Ectodermal cell (in vitro differentiated cells): ENCODE measurements at regions not wholly inside any gene's neighbourhood (a gene's known extent, or its start where the extent isn't known, plus 50 kb on each side); places are given as distances from the start of the nearest gene placed in this dataset.

ENCODE experiments used
- H3K27ac ChIP-seq: 2 replicates; pipeline ENCODE4 v1.7.0; 2013; ENCODE audit warnings: mild to moderate bottlenecking, low read depth, low read length; ENCODE audit not compliant: insufficient read depth, poor library complexity, severe bottlenecking
- H3K27me3 ChIP-seq: 2 replicates; pipeline ENCODE4 v1.7.0; 2013; ENCODE audit warnings: mild to moderate bottlenecking, low read length; ENCODE audit not compliant: insufficient read depth, control insufficient read depth, poor library complexity, severe bottlenecking
- H3K36me3 ChIP-seq: one replicate; pipeline ENCODE4 v1.7.0; 2013; ENCODE audit warnings: low read length; ENCODE audit not compliant: control insufficient read depth, insufficient read depth
- H3K4me1 ChIP-seq: one replicate; pipeline ENCODE4 v1.7.0; 2013; ENCODE audit warnings: low read length; ENCODE audit not compliant: control insufficient read depth, insufficient read depth
- H3K4me3 ChIP-seq: 2 replicates; pipeline ENCODE4 v1.7.0; 2013; ENCODE audit warnings: low read depth, low read length, control low read depth; ENCODE audit not compliant: insufficient read depth
- H3K9me3 ChIP-seq: 2 replicates; pipeline ENCODE4 v1.7.0; 2013; ENCODE audit warnings: mild to moderate bottlenecking, low read length, moderate library complexity; ENCODE audit not compliant: control insufficient read depth
- WGBS, 2 experiments: methylation state at CpG; one replicate each; pipeline ENCODE4 v1.1.7; 2013; ENCODE audit warnings: missing lambda C conversion rate in 2 of 2; 5-methylcytosine and 5-hydroxymethylcytosine counted together

GRCh38 chr5:30103452-30104202, 1089.9 kb upstream of the CDH6 start:
- Histone ChIP-seq H3K27ac (no peak overlapping the region), H3K4me3 (no peak overlapping the region), H3K27me3 (no peaks in the 10 kb centered on the region), H3K9me3 (no peaks in the 10 kb centered on the region), H3K4me1 (no peaks in the 10 kb centered on the region), H3K36me3 (no peaks in the 10 kb centered on the region)
- WGBS, 2 experiments: 94 to 96% methylated on average over 5 to 7 of the region's 7 CpGs

DNA sequence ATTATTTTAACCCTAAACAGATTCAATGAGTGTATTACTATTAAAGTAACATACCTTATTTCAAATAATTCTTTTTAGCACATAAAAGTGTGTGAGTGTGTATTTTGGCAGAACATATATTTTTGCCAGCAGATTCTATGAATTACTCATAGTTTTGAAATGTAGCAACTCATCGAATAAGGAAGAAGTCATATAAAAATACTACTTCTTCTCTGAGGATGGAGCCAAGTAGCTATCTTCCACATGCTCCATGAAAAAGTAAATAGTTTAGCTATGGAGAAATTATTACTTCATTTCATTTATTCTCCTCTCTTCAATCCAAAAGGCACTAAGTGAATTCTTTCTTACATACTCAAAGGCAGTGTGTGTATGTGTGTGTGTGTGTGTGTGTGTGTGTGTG, 1090.4 kb upstream of the CDH6 start:
- Histone ChIP-seq H3K4me1 (no peaks in the 10 kb centered on the region), H3K27me3 (no peaks in the 10 kb centered on the region)
- WGBS, 2 experiments: 89% methylated on average over 1 of the region's 1 CpG; no CpG with 5 or more reads in 1 of the 2 experiments

DNA sequence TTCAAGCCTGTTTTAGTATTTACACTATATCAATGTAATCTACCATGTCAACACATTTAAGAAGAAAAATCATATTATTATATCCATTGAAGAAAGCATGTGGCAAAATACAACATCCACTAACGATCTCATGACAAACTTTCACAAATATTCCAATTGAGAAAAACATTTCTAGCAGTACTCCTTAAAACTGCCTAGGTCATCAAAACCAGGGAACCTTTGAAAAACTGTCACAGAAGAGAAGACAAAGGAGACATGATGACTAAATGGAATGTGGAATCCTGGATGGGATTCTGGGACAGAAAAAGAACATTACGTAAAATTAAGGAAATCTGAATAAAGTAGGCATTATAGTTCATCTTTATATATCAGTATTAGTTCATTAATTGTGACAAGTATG, 1091.3 kb upstream of the CDH6 start:
- Histone ChIP-seq H3K4me1 (no peaks in the 10 kb centered on the region), H3K9me3 (no peaks in the 10 kb centered on the region), H3K36me3 (no peaks in the 10 kb centered on the region), H3K4me3 (no peak overlapping the region), H3K27ac (no peak overlapping the region), H3K27me3 (no peaks in the 10 kb centered on the region)
- WGBS, 2 experiments: 75 to 78% methylated on average over 1 to 2 of the region's 2 CpGs

More for the DNA sequence above, 1090.4 kb upstream of the CDH6 start:
- no peaks in the 10 kb centered on the region for H3K9me3 ChIP-seq
- H3K4me3 ChIP-seq: no peak overlapping the region
- H3K27ac ChIP-seq: no peak overlapping the region
- no peaks in the 10 kb centered on the region for H3K36me3 ChIP-seq

DNA sequence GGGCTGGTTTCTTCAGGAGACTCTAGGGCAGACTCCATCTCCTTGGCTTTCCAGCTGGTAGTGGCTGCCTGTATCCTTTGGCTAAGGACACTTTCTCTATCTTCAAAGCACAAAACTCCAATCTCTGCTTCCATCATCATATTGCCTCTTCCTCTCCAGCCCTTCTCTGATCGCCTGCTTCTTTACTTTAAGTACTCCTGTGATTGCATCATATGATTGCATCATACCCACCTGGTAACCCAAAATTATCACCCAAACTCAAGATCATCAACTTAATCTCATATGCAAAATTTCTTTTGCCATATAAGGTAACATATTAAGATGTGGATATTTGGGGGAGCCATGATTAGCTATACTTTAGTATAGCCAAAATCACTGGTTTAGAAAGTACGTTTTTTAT, 1092.6 kb upstream of the CDH6 start:
- WGBS, 2 experiments: 95 to 100% methylated on average over 2 of the region's 2 CpGs
- Histone ChIP-seq H3K27me3 (no peaks in the 10 kb centered on the region), H3K9me3 (no peaks in the 10 kb centered on the region), H3K4me3 (no peak overlapping the region), H3K36me3 (no peaks in the 10 kb centered on the region), H3K4me1 (no peaks in the 10 kb centered on the region), H3K27ac (no peak overlapping the region)

DNA sequence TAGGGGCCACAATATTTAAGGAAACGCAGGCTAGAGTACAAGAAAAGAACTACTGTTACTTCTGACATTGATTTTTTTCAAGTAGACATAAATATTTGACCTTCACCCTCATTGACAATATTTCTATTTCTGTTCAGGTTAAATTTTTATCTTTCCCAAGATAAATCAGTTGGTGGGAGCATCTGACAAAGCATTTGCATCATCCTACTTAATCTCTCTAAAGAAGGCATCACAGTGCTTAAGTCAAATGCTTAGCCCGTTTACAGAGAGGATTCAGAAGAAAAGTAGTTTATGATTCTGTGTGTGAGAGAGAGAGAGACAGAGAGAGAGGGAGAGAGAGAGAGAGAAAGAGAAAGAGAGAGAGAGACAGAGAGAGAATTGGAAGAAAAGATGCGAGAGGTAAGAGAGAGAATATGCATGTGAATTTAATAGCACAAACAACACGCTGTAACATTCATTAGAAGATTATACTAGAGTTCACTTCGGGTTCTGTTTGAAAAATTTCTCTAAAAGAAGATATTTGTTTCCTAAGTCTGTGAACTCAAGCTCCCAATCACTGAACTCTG, 1093.3 kb upstream of the CDH6 start:
- H3K9me3 ChIP-seq: no peaks in the 10 kb centered on the region
- no peaks in the 10 kb centered on the region for H3K4me1 ChIP-seq
- no peaks in the 10 kb centered on the region for H3K36me3 ChIP-seq
- H3K27me3 ChIP-seq: no peaks in the 10 kb centered on the region
- no peak overlapping the region for H3K4me3 ChIP-seq
- H3K27ac ChIP-seq: no peak overlapping the region
- 72 to 76% methylated on average over 5 of the region's 5 CpGs for WGBS, 2 experiments

DNA sequence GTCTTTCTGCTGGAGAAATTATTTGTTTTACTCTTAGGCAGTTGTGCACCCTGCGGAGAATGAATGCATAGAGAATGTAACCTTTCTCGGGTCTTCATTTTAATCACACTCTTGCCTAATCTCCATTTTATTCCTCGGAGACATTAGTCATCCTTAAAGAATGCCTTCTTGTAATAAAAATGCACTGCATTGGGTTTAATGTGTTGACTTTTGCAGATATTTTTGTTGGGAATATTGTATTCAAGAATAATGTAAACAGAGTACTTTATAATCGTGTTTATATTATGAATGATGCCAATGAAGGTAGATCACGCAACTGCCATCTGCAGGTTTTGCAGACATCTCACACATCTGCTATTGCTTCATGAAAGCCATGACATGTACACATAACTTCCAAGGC, 1093.9 kb upstream of the CDH6 start:
- H3K4me1 ChIP-seq: no peaks in the 10 kb centered on the region
- H3K27me3 ChIP-seq: no peaks in the 10 kb centered on the region
- no peak overlapping the region for H3K4me3 ChIP-seq
- 66 to 73% methylated on average over 4 to 5 of the region's 5 CpGs for WGBS, 2 experiments
- H3K27ac ChIP-seq: no peak overlapping the region
- H3K9me3 ChIP-seq: no peaks in the 10 kb centered on the region
- no peaks in the 10 kb centered on the region for H3K36me3 ChIP-seq

GRCh38 chr5:30098940-30099339, 1094.5 kb upstream of the CDH6 start:
- Histone ChIP-seq H3K27me3 (no peaks in the 10 kb centered on the region), H3K4me3 (no peak overlapping the region), H3K27ac (no peak overlapping the region), H3K9me3 (no peaks in the 10 kb centered on the region), H3K36me3 (no peaks in the 10 kb centered on the region), H3K4me1 (no peaks in the 10 kb centered on the region)
- WGBS, 2 experiments: 90 to 95% methylated on average over 2 to 3 of the region's 3 CpGs

GRCh38 chr5:30092548-30092947, 1100.9 kb upstream of the CDH6 start:
- no peak overlapping the region for H3K27ac ChIP-seq
- 91% methylated on average over 1 of the region's 1 CpG; no CpG with 5 or more reads in 1 of the 2 experiments for WGBS, 2 experiments

GRCh38 chr5:30069441-30070263, 1123.8 kb upstream of the CDH6 start:
- no peaks in the 10 kb centered on the region for H3K27me3 ChIP-seq
- H3K4me1 ChIP-seq: no peaks in the 10 kb centered on the region
- H3K4me3 ChIP-seq: no peak overlapping the region
- no peaks in the 10 kb centered on the region for H3K9me3 ChIP-seq
- WGBS, 2 experiments: 92 to 96% methylated on average over 18 of the region's 18 CpGs
- H3K36me3 ChIP-seq: no peaks in the 10 kb centered on the region
- H3K27ac ChIP-seq: no peak overlapping the region

More at GRCh38 chr5:30092548-30092947, 1100.9 kb upstream of the CDH6 start:
- H3K4me3 ChIP-seq: no peak overlapping the region
- no peaks in the 10 kb centered on the region for H3K9me3 ChIP-seq
- no peaks in the 10 kb centered on the region for H3K36me3 ChIP-seq
- H3K4me1 ChIP-seq: no peaks in the 10 kb centered on the region
- H3K27me3 ChIP-seq: no peaks in the 10 kb centered on the region

DNA sequence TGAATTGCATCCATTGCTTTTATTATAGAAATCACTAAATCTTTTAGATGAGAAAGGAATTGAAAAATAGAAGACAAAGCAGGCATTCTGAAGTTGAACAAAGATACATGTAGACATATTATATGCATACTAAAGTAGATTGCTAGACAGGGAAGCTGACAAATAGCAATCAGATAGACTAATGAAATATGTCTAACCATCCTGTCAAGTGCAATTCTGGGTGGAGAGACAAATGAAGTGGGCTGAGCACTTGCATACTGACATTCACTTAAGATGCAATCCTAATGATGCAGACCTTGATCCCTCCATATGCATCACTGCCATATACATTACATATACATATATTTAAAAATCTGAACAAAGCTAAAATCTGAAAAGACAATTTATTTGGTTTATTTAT, 1130.0 kb upstream of the CDH6 start:
- no peaks in the 10 kb centered on the region for H3K27me3 ChIP-seq
- H3K27ac ChIP-seq: no peak overlapping the region
- H3K36me3 ChIP-seq: no peaks in the 10 kb centered on the region
- H3K4me1 ChIP-seq: no peaks in the 10 kb centered on the region
- H3K4me3 ChIP-seq: no peak overlapping the region
- H3K9me3 ChIP-seq: no peaks in the 10 kb centered on the region
